Left ventricle myocardium inferior (tissue), 1 donor: ENCODE measurements at regions not wholly inside any gene's neighbourhood (a gene's known extent, or its start where the extent isn't known, plus 50 kb on each side); places are given as distances from the start of the nearest gene placed in this dataset.
"Not testable (repeated sequence)": the region's sequence is repeated elsewhere in the genome, so short reads cannot be mapped to it uniquely, and the experiment has no call there.

Source experiments
- DNase-seq: peaks from one replicate; pipeline ENCODE4 v3.0.0-alpha.2; 2020
- H3K27ac ChIP-seq: fragments of 200-600 bp; replicated peaks from 2 replicates; pipeline ENCODE4 v1.8.0; 2021
- H3K27me3 ChIP-seq: fragments of 200-600 bp; 2 replicates; pipeline ENCODE4 v1.8.0; 2021; ENCODE audit warnings: low read depth
- H3K36me3 ChIP-seq: fragments of 200-600 bp; 2 replicates; pipeline ENCODE4 v1.8.0; 2021
- H3K4me1 ChIP-seq: fragments of 200-600 bp; 2 replicates; pipeline ENCODE4 v1.8.0; 2021
- H3K4me3 ChIP-seq: fragments of 200-600 bp; 2 replicates; pipeline ENCODE4 v1.8.0; 2021; ENCODE audit warnings: mild to moderate bottlenecking, moderate library complexity
- H3K9me3 ChIP-seq: fragments of 200-600 bp; replicated peaks from 2 replicates; pipeline ENCODE4 v1.8.0; 2021
- intact Hi-C: fragments of 100-400 bp; cut with micrococcal nuclease; formaldehyde crosslinking; loops from one replicate; pipeline ENCODE4 v1.11.0; 2022
- TF ChIP-seq, protein P1 (sequence below): fragments of 200-600 bp; IDR thresholded peaks from 2 replicates; pipeline ENCODE4 v1.8.0; 2021; ENCODE audit warnings: antibody characterized with exemption, mild to moderate bottlenecking, borderline replicate concordance
- donor health status: DM: no; HTN: yes; CAD: no; lungs with severe emphysema.

DNA sequence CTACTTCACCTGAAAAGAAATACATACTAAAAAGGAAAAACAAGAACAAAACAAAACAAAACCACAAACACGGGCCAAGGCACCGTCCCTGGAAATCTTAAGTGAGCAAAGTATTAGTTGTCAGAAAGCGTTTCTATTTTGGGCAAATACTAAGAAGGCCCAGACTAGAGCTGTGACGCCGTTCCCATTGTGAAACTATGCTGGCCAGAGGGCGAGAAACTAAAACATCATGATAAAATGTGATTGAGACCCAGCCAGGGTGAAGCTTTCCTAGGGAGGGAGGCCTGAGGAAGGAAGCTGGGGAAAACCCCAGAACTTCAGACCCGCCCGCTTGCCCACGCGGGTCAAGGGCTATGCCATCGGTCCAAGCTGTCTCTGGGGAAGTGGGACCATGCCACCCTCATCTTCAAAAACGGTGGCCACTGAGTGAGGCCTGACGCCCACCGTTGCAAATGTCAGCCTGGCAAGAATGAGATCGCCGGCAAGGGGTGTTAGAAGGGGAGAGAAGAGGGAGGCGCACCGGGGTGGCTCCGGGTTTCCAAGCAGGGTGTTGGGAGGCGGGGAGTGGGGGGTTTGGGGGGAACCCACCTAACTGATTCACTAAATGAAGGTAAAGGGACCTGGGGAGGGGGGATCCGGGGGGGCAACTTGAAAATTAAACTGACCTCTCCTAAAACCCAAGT, 1950.9 kb upstream of the DEFB115 start:
- Histone ChIP-seq H3K36me3 (no peaks in the 10 kb centered on the region), H3K27ac (no peak overlapping the region), H3K9me3 (peaks cover 27% of the 10 kb centered on the region), H3K27me3 (peaks cover 5% of the 10 kb centered on the region), H3K4me3 (no peak overlapping the region), H3K4me1 (no peaks in the 10 kb centered on the region)
- intact Hi-C loops, result no loop called here
- TF ChIP-seq, protein P1, sequence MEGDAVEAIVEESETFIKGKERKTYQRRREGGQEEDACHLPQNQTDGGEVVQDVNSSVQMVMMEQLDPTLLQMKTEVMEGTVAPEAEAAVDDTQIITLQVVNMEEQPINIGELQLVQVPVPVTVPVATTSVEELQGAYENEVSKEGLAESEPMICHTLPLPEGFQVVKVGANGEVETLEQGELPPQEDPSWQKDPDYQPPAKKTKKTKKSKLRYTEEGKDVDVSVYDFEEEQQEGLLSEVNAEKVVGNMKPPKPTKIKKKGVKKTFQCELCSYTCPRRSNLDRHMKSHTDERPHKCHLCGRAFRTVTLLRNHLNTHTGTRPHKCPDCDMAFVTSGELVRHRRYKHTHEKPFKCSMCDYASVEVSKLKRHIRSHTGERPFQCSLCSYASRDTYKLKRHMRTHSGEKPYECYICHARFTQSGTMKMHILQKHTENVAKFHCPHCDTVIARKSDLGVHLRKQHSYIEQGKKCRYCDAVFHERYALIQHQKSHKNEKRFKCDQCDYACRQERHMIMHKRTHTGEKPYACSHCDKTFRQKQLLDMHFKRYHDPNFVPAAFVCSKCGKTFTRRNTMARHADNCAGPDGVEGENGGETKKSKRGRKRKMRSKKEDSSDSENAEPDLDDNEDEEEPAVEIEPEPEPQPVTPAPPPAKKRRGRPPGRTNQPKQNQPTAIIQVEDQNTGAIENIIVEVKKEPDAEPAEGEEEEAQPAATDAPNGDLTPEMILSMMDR, result no peak
- DNase-seq, result no peak

DNA sequence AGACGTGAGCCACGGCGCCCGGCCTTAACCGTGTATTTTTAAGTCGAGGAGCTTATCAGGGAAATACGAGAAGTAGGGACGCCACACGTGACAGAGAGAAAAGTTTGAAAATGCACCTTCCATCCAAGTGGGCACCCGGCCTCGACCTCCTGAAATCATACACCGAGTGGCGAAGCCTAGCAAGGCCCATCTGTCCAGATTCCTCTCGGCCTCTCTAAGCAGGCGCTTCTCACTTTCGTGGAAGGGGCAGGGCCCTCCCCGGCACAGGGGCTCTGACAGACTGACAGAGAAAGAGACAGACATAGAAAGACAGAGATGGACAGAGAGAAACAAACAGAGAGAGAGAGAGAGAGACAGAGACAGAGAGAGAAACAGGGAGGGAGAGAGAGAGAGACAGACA, 1950.0 kb upstream of the DEFB115 start:
- H3K4me3 ChIP-seq, H3K27ac ChIP-seq, H3K36me3 ChIP-seq, H3K4me1 ChIP-seq, DNase-seq, intact Hi-C loops, H3K27me3 ChIP-seq: not testable (repeated sequence)
- H3K9me3 ChIP-seq, result peaks cover 18% of the 10 kb centered on the region

DNA sequence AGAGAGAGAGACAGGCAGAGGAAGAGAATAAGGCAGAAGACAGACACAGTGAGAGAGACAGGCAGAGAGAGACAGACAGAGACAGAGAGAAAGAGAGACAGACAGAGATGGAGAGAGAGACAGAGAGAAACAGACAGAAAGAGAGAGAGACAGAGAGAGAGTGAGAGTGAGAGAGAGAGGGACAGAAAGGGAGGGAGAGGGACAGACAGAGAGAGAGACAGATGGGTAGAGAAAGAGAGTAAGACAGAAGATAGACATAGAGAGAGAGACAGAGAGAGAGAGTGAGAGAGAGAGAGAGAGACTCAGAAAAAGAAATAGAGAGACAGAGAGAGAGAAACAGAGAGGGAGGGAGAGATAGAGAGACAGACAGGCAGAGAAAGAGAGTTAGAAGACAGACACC, 1948.5 kb upstream of the DEFB115 start:
- intact Hi-C loops, H3K9me3 ChIP-seq, H3K36me3 ChIP-seq, H3K4me1 ChIP-seq, H3K27me3 ChIP-seq, DNase-seq, H3K4me3 ChIP-seq, H3K27ac ChIP-seq: not testable (repeated sequence)

DNA sequence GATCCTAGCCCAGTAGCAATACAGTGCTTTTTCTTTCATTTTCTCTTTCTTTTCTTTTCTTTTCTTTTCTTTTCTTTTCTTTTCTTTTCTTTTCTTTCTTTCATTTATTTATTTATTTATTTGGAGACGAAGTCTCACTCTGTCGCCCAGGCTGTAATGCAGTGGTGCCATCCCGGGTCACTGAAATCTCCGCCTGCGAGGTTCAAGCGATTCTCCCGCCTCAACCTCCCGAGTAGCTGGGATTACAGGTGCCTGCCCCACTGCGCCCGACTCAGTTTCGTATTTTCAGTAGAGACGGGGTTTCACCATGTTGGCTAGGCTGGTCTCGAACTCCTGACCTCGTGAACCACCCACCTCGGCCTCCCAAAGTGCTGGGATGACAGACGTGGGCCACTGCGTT, 1948.0 kb upstream of the DEFB115 start:
- H3K9me3 ChIP-seq, H3K4me3 ChIP-seq, H3K27ac ChIP-seq, H3K27me3 ChIP-seq, H3K4me1 ChIP-seq, H3K36me3 ChIP-seq, DNase-seq, intact Hi-C loops: not testable (repeated sequence)

DNA sequence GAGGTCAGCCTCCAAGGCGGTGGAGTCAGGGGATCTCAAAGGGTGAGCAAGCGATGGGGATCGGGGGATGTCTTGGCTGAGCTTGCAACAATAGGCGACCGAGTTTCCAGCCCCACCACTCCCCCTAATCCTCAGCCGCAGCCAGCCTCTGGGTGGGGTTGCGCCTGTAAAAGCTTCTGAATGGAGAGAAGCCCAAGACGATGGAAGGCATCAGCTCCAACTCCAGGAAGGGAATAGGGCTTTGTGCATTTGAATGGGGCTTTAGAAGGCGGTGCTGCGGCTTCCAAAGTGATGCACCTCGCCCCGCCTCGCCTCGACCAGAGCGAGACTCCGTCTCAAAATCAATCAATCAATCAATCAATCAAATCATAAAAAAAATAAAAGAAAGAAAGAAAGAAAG, 1946.4 kb upstream of the DEFB115 start:
- DNase-seq, H3K36me3 ChIP-seq, intact Hi-C loops: not testable (repeated sequence)

DNA sequence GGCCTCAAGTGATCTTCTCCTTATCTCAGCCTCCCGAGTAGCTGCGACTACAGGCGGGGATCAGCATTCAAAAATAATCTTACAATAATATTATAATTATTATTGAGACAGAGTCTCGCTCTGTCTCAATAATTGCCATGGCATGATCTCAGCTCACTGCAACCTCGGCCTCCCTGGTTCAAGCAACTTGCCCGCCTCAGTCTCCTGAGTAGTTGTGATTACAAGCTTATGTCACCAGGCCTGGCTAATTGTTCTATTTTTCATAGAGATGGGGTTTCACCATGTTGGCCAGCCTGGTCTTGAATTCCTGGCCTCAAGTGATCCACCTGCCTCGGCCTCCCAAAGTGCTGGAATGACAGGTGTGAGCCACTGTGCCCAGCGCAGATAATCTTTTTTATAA, 1944.8 kb upstream of the DEFB115 start:
- H3K9me3 ChIP-seq, intact Hi-C loops, H3K4me1 ChIP-seq, H3K27me3 ChIP-seq, H3K27ac ChIP-seq, DNase-seq, H3K4me3 ChIP-seq, H3K36me3 ChIP-seq: not testable (repeated sequence)

More for the DNA sequence above, 1946.4 kb upstream of the DEFB115 start:
- not testable (repeated sequence) for H3K9me3 ChIP-seq, H3K27ac ChIP-seq, H3K4me3 ChIP-seq, H3K27me3 ChIP-seq, H3K4me1 ChIP-seq

DNA sequence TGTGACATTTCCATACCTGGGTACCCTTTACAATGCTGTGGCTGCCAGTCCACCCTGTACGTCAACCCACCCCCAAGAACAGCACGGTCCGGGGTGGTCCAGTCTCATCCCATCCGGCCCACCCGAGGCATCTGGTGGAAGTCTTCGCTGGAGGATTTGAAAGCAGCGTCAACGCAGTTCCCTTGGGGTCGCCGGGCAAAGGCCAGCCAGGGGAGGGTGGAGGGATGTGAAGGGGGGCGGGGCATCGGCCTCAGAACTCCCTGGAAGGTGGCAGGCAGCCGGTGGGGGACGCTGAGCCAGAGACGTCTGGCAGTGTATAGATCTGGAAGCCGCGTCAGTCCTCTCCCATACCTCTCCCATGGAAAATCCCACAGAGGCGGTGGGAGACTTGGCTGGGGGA, 1944.0 kb upstream of the DEFB115 start:
- H3K4me1 ChIP-seq, result no peaks in the 10 kb centered on the region
- no peaks in the 10 kb centered on the region for H3K36me3 ChIP-seq
- TF ChIP-seq, protein P1, result no peak
- DNase-seq, result no peak
- H3K4me3 ChIP-seq, result no peak overlapping the region
- H3K27me3 ChIP-seq, result no peaks in the 10 kb centered on the region
- intact Hi-C loops, result no loop called here
- H3K27ac ChIP-seq, result no peak overlapping the region
- peaks cover 7% of the 10 kb centered on the region for H3K9me3 ChIP-seq

DNA sequence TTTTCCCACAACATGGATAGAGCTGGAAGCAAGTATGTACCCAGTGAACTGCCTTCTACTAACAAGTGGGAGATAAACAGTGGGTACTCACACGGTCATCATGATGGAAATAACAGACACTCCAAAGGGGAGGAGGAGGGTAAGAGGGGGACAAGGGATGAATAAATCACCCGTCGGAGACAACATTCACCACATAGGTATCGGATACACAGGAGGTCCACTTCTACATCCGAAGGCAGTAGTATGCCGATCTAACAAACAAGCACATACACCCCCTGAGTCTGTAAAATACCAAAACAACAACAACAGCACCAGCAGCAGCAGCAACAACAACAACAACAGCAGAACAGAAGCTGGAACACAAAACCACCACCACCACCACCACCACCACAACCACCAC, 1943.2 kb upstream of the DEFB115 start:
- Histone ChIP-seq H3K4me1 (no peaks in the 10 kb centered on the region), H3K36me3 (no peaks in the 10 kb centered on the region), H3K27ac (no peak overlapping the region), H3K27me3 (peaks cover 7% of the 10 kb centered on the region), H3K9me3 (peaks cover 14% of the 10 kb centered on the region), H3K4me3 (no peak overlapping the region)
- TF ChIP-seq, protein P1, result no peak
- intact Hi-C loops, result no loop called here
- DNase-seq, result no peak
